HG03460 (cell line): ENCODE measurements at regions not wholly inside any gene's neighbourhood (a gene's known extent, or its start where the extent isn't known, plus 50 kb on each side); places are given as distances from the start of the nearest gene placed in this dataset.
"Not testable (repeated sequence)": the region's sequence is repeated elsewhere in the genome, so short reads cannot be mapped to it uniquely, and the experiment has no call there.

Experiments
- ATAC-seq: cut with Tn5 transposase; IDR thresholded peaks from one replicate; pipeline ENCODE4 v1.9.1; 2021; ENCODE audit not compliant: unreplicated experiment

DNA sequence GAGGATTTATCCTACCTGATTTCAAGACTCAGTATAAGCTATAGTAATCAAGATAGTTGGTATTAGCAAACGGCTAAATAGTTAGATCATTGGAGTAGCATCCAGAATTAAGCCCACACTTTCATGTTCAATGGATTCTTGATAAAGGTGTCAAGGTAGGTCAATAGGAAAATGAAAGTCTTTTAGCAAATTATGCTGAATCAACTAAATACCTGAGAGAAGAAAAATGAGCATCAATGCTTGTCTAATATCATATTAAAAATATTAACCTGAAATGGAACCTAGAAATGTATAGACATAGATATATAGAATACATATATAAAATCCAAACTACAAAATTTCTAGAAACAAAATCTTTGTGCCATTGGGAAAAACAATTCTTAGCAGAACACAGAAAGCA lies 685.6 kb downstream of the DTWD2 start:
- ATAC-seq = no peak

DNA sequence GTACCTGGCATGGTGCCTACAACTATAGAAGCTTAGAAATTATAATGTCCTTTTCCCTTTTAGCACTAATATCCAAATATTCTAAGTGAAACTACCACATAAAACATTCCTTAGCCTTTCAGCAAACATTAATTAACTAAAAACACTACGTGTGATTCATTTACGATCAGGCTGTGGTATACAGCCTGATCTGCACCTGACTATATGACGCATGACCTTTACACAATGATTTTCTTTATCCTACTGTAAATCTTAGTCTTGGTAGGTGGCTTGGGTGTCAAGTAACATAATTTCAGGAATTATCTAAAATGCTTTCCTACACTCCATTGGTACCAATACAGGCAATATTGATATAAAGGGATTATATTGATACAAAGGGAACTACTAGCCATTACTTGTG lies 686.7 kb downstream of the DTWD2 start:
- ATAC-seq = no peak

DNA sequence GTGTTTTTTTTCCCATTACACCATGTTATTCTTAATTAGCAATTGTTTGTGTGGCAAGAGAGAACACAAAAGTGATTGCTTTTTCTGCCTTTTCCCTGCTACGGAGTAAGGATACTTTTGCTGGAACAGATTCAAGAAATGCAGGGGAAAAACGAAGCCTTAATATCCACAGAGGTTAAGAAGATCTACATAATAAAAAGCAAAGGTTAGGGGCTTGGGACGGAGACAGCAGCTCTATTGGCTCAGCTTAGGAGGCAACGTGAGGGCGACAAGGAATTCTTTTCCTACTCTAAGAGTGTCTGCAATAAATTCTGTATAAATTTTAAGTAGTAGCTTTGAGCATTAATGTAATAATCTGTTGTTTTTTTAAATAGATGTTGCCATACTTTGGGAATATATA lies 693.3 kb downstream of the DTWD2 start:
- no peak for ATAC-seq

DNA sequence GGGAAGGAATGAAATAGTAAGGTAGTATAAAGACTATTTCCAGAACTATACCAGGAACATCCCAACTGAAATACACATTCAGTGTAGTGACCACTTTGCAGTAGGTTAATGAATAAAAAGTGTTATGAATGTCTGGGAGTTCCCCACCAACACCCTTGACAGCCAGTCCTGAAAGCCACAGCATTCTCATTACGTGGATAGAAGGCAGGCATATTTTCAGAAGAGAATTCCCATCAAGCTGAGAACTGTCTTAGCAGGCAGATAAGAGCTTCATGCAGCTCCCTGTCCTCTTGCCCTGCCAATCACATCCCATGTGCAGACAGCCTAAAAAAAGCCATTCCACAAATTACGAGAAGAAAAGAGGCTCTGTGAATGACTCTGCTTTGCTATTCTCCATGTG lies 695.0 kb downstream of the DTWD2 start:
- ATAC-seq = no peak

DNA sequence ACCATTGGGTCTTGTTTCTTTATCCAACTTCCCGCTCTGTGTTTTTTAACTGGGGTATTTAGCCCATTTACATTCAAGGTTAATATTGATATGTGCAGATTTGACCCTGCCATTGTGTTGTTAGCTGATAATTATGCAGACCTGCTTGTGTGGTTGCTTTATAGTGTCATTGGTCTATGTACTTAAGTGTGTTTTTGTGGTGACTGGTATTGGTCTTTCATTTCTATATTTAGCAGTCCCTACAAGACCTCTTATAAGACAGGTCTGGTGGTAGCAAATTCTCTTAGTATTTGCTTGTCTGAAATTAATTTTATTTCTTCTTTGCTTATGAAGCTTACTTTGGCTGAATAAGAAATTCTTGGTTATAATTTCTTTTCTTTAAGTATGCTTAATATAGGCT lies 698.1 kb downstream of the DTWD2 start:
- no peak for ATAC-seq

DNA sequence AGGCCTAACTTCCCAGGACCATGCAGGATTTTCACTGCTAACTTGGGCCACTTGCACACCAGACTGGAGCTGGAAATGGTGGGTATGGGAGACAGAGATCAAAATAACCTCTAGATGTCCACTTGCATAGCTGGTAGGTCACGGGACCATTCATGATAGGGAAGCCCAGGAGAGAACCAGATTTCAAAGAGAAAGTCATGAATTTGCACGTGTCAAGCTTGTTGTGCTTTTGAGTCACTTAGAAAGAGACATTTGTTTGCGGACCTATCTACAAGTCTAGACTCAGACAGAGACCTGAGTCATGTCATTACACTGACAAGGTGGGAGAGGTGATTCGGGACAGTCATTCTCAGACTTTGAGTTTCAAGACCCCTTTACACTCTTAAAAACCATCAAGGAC lies 704.1 kb downstream of the DTWD2 start:
- ATAC-seq = not testable (repeated sequence)

DNA sequence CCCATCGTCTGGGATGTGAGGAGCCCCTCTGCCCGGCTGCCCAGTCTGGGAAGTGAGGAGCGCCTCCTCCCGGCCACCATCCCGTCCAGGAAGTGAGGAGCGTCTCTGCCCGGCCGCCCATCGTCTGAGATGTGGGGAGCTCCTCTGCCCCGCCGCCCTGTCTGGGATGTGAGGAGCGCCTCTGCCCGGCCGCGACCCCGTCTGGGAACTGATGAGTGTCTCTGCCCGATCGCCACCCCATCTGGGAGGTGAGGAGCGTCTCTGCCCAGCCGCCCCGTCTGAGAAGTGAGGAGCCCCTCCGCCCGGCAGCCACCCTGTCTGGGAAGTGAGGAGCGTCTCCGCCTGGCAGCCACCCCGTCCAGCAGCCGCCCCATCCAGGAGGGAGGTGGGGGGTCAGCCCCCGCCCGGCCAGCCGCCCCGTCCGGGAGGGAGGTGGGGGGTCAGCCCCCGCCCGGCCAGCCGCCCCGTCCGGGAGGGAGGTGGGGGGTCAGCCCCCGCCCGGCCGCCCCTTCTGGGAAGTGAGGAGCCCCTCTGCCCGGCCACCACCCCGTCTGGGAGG lies 705.8 kb downstream of the DTWD2 start:
- not testable (repeated sequence) for ATAC-seq

DNA sequence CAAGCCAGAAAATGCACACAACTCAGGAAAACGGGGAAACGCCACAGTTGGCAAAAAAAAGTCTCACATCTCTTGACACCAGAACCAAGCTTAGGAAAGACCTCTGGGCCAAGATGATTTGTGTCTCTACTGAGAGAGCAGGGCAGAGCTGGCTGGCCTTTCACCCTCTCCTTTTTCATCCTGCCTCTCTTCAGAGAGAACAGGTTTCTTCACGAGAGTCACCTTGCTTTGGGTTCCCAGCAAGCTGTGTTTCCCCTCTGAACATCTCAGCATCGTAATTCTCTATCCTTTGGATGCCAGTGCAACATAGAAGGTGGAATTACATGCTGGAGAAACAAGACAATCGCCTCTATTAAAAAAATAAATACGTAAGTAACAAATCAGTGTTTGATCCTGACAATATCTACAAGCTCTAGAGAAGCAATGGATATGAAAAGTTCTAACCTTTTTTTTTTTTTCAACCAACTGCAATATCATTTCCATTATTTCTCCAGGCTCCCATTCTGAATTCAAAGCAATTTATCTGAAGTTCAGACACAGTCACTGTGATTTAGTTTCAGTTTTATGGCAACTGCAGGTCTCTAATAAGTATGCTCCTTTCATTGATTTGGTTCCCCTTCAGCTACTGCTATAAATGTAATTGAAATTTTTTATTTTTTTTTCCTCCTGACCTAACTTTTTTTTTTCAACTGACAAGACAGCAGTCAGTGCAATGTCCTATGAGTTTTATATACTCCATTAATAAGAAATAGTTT lies 708.6 kb downstream of the DTWD2 start:
- no peak for ATAC-seq

DNA sequence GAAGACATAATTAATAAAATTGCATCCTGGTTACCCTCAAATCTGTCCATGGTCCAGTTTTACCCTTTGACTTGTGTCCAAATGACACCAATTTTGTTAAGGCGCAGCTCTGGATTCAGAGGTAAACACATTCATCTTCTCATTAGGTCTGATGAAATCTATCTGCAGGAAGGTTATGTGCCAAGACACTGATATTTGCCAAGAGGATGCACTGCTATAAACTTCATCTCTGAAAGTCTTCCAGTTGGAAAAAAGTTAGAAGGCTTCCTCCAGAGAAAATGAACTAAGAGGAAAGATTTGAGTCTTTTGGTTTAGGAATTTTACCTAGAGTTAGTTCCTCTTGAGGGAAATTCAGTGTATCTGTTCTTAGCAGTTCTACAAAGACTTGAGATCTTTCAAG lies 717.8 kb downstream of the DTWD2 start:
- no peak for ATAC-seq

DNA sequence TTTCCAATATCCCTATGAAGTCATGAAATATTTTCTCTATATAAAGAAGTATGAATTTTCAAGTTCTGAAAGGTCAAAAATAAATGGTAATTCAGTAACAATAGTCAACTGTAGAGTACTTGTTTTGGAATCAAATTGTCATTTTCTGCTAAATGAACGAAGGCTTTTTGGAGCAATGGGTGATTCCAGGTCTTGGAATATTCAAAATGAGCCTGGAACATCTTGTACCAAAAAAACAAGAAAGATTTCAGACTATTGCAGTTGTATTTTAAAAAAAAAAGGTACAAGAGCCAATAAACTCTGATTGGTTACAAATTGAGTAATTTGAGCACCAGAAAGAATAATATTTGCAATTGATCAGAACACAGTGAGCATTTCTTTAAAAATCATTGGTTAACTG lies 730.1 kb downstream of the DTWD2 start:
- no peak for ATAC-seq

DNA sequence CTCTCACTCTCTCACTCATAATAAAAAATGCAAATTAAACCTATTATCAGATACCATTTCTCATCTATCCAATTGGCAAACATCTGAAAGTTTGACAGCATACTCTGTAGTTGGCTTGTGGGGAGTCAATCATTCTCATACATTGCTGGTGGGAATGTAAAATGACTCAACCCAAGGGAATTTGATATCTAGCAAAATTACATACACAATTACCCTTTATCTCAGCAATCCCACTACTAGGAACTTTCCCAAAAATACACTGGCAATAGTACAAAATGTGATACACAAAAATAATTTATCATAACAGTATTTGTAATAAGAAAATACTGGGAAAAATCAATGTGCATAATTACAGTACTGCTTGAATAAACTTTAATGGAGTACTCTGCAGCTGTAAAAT lies 731.3 kb downstream of the DTWD2 start:
- no peak for ATAC-seq

DNA sequence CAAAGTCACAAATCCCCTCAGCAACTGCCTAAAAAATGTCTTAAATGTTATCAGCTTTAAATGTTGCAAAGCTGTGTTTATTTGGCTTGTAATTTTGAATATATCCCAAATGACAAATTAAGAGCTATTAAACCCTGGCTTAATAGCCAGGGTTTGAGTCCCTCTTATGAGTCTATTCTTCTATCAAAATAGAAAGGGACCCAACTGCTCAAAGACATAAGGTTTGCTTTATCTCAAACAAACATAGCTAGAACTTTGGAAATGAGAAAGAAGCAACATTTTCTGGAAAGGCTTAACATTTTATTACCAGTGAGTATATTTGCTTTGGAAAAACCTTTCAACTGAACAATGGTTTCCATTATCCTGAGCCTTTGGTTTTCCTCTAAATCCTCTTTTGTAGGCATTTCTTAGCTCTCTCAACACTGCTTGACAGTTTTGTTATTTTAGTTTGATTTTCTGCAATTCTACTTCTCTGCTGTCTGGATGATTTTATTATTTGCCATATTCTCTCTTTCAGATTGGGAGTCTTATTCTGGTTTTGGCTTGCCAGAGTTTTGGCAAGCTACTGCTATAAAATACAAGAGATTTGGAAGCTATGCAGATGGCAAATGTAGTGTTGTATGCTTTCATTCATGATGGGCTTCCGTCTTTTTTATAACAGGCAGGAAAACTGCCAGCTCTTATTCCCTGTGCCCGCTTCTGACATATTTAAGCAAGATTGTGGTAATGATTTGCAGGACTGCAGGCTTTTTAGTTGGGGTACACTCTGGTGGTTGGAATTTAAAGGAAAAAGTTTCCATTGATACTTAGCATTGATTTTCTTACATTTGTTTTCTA lies 734.9 kb downstream of the DTWD2 start:
- ATAC-seq = no peak

DNA sequence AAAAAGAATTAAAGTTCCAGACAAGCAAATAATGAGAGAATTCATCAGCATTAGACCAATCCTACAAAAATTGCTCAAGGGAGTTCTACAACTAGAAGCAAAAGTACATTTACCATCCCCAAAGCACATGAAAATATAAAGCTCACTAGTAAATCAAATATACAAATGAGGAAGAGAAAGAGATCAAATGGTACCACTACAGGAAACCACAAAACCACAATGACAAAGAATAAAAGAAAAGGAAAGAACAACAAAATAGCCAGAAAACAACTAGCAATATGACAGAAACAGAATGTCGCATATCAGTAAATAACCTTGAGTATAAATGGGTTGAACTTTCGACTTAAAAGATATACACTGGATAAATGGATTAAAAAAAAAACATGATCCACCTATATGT lies 739.0 kb downstream of the DTWD2 start:
- no peak for ATAC-seq

DNA sequence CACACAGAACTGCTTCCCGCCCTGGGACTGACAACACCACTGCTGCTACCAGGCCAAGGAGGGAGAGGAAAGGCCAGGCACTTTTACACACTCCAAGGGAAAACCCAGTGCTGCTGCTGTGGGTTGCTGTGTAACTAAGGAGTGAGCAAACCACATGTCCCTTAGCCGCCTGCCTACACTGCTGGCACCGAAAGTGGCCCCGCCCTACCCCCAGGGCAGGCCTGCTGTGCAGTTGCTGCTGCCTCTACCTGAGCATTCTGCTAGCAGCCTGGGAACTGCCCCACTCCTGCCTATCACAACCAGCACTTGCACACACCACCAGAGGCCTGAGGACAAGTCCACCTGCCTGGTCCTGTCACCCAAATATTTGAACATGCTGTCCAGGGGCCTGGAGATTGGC lies 740.9 kb downstream of the DTWD2 start:
- no peak for ATAC-seq

DNA sequence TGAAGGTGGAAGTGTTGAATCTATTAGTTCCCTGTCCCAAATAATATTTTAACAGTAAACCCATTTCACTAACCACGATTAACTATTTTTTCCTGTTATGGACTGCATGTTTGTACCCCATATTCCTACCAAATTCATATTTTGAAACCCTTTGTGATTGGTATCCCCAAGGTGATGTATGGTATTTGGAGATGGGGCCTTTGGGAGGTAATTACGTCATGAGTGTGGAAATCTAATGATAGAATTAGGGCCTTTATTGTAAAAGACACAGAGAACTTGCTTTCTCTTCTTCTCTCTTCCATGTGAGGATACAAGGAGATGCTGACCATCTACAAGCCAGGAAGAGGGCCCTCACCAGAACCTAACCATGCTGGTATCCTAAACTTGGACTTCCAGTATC lies 744.7 kb downstream of the DTWD2 start:
- ATAC-seq = no peak

DNA sequence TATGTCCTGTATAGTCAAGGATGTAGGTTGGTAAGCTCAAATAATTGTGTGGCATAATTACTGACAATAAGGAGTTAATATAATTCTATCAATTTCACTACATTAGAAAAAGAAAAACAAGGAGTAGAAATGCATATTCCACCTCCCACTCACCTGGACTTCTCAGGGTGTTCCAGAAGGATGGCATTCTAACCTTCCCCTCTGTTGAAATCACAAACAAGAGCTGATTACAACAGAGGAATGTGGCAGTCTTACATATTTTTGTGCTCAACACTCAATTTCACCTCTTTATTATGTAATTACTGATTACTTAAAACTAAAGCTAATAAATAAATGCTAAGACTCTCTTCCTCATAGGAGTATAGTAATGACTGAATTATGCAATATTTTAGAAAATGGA lies 745.3 kb downstream of the DTWD2 start:
- ATAC-seq = no peak

DNA sequence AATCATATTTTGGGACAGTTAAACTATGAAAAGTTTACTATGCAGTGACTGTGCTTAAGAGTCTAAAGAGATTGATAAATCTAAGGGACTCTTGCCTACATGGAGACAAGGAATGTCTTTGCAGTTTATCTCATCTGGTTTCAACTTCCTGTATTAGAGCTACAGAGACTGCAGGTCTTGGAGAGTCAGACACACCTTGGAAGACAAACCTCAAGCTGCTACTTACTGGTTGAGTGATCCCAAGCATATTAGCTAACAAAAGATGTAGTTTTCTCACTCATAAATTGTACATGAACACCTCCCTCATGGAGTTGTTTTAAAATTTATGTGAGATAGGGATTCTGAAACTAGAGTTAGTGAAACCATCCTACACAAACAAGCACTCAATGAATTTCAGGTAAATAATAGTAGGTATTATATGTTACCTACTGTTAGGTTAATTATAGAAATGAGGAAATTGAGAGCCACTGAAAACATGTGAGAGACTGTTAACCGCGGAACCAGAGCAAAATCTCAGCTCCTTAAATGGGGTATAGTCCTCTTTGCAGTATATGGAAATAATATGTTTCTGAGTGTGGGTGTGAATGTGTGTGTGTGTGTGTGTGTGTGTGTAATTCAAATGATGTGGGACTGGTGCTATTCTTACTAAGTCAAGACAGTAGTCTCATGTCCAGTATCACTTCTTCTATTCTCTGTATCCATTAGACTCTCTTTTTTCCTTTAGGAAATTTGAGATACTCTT lies 752.1 kb downstream of the DTWD2 start:
- ATAC-seq = no peak

DNA sequence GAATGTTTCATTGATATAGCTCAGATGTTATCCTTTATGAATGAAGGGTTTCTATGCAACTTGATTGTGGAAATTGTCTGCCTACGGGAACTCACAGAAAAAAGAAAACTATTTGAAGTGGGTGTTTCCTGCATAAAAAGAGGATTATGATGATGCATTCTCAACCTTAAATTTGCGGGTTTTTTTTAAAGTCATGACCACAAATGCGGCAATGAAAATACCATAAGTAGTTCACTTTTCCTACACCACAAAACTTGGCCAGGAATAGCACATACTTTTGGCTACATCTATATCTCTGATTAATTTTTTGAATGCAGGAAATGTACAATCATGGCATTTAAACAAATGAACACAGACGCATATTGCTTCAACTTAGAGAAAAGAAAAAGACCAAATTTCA lies 754.7 kb downstream of the DTWD2 start:
- no peak for ATAC-seq

DNA sequence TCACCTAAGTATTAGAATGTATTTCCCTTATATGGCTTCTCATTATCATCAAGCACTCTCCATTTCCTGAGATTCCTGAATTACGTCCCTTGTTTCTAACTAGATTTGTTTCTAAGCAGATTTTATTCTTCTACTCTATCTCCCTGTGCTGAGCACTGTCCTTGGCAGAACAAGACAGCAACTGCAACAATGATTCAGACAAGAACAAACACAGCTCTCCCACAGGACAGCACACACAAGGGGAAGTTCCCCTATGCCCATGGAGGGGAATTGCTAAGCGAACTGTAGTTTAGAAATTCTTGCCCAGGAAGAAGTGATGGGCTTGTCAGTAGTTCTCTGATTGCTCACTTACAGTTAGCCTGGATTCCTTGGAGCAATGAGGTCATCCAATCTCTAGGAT lies 759.9 kb downstream of the DTWD2 start:
- no peak for ATAC-seq

DNA sequence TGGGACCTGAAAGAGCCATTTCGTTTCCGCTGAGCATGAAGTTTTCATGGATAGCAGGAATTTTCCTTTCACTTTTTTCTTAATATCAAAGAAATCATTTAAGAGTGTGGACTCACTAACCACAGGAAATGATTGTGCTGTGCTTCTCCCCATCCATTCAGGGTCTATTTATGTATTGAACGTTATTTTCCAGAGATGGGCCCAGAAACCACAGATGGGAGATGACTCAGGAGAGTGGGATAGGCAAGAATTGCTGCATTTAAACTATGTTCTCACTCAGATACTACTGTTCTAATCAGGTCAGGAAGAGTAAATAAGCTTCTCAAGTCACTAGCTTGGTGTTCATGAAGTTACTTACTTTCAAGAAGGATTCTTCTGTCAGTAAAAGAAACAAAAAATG lies 763.8 kb downstream of the DTWD2 start:
- ATAC-seq = no peak

DNA sequence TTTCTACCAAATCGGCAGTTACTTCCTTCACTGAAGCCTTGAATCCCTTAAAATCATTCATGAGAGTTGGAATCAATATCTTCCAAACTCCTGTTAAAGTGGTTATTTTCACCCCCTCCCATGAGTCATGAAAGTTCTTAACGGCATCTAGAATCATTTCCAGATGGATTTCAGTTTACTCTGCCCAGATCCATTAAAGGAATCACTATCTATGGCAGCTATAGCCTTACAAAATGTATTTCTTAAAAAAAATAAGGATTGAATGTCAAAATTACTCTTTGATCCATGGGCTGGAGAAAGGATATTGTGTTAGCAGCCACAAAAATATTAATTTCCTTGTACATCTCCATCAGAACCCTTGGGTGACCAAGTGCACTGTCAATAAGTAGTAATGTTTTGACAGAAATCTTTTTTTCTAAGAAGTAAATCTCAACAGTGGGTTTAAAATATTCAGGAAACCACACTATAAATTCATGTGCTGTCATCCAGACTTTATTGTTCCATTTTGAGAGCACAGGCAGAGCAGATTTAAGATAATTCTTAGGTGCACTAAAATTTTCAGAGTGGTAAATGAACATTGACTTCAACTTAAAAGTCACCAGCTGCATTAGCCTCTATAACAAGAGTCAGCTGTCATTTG lies 767.7 kb downstream of the DTWD2 start:
- ATAC-seq = no peak
